CD4-positive, alpha-beta T cell (primary cell): ENCODE measurements at regions not wholly inside any gene's neighbourhood (a gene's known extent, or its start where the extent isn't known, plus 50 kb on each side); places are given as distances from the start of the nearest gene placed in this dataset.
"Not testable (repeated sequence)": the region's sequence is repeated elsewhere in the genome, so short reads cannot be mapped to it uniquely, and the experiment has no call there.

Experiments used
- ATAC-seq: fragments of 200-7000 bp; cut with Tn5 transposase; one replicate; pipeline ENCODE4 v1.10.0; 2022; ENCODE audit warnings: mild to moderate bottlenecking; ENCODE audit not compliant: poor library complexity
- CTCF ChIA-PET: fragments of 350-600 bp; sonication (Branson Sonifier 250); formaldehyde crosslinking; loops from one replicate; lab custom pipeline; 2021; ENCODE audit warnings: antibody characterized with exemption, inconsistent platforms; lab: Charles Lee
- POLR2A ChIA-PET: fragments of 350-600 bp; sonication (Branson Sonifier 250); formaldehyde crosslinking; loops from one replicate; lab custom pipeline; 2021; ENCODE audit warnings: antibody characterized with exemption, inconsistent platforms; lab: Charles Lee
- DNase-seq, 14 experiments: peaks; one replicate each; pipeline ENCODE4 v3.0.0-alpha.2; 2013 to 2020; ENCODE audit warnings: mixed read lengths in 2 of 14
- H3K27ac ChIP-seq, 2 donors: one replicate each; pipeline versions ENCODE4 v1.5.1 to v1.7.0; 2013; ENCODE audit warnings: low read length in 2 of 2, low read depth in 1 of 2, mild to moderate bottlenecking in 1 of 2
- H3K27me3 ChIP-seq, 2 experiments: 1 replicate in 1 of 2; 2 replicates in 1 of 2; pipeline versions ENCODE4 v1.6.1 to v1.7.0; 2013; ENCODE audit warnings: low read length in 2 of 2, control low read depth in 1 of 2, mild to moderate bottlenecking in 1 of 2, moderate library complexity in 1 of 2; ENCODE audit not compliant: insufficient read depth in 2 of 2, control insufficient read depth in 1 of 2
- H3K36me3 ChIP-seq: one replicate; pipeline ENCODE4 v1.6.1; 2013; ENCODE audit warnings: low read length, control low read depth; ENCODE audit not compliant: insufficient read depth
- H3K4me1 ChIP-seq: one replicate; pipeline ENCODE4 v1.6.1; 2013; ENCODE audit warnings: low read length, control low read depth; ENCODE audit not compliant: insufficient read depth
- H3K4me3 ChIP-seq: one replicate; pipeline ENCODE4 v1.5.1; 2013; ENCODE audit warnings: mild to moderate bottlenecking, low read length, moderate library complexity
- H3K9me3 ChIP-seq, 2 experiments: 1 replicate in 1 of 2; 2 replicates in 1 of 2; pipeline versions ENCODE4 v1.6.1 to v1.7.0; 2013; ENCODE audit warnings: low read length in 2 of 2, mild to moderate bottlenecking in 2 of 2, control low read depth in 1 of 2, moderate library complexity in 1 of 2; ENCODE audit not compliant: control insufficient read depth in 1 of 2, insufficient read depth in 1 of 2
- H3K27ac Mint-ChIP-seq: one replicate; pipeline ENCODE4 v1.8.0; 2020; ENCODE audit warnings: mixed read lengths
- H3K27me3 Mint-ChIP-seq: one replicate; pipeline ENCODE4 v1.8.0; 2021; ENCODE audit warnings: mixed read lengths
- H3K36me3 Mint-ChIP-seq: one replicate; pipeline ENCODE4 v1.8.0; 2021; ENCODE audit warnings: low read depth, mixed read lengths
- H3K4me1 Mint-ChIP-seq: one replicate; pipeline ENCODE4 v1.8.0; 2021; ENCODE audit warnings: low read depth, mixed read lengths
- H3K4me3 Mint-ChIP-seq: one replicate; pipeline ENCODE4 v1.8.0; 2020; ENCODE audit warnings: mild to moderate bottlenecking, mixed read lengths
- H3K9me3 Mint-ChIP-seq: one replicate; pipeline ENCODE4 v1.8.0; 2020; ENCODE audit warnings: mixed read lengths
- intact Hi-C, 2 experiments: fragments of 100-400 bp; cut with DNase I in 1 of 2; cut with micrococcal nuclease in 1 of 2; formaldehyde crosslinking; loops; one replicate each; pipeline versions ENCODE4 v1.15.1 to v1.9.0; 2023 to 2025; cut with DNase I, micrococcal nuclease
- TF ChIP-seq, protein P1 (sequence below): fragments of 200-600 bp; IDR thresholded peaks from one replicate; pipeline ENCODE4 v1.8.0; 2022; ENCODE audit warnings: antibody characterized with exemption, mild to moderate bottlenecking

DNA sequence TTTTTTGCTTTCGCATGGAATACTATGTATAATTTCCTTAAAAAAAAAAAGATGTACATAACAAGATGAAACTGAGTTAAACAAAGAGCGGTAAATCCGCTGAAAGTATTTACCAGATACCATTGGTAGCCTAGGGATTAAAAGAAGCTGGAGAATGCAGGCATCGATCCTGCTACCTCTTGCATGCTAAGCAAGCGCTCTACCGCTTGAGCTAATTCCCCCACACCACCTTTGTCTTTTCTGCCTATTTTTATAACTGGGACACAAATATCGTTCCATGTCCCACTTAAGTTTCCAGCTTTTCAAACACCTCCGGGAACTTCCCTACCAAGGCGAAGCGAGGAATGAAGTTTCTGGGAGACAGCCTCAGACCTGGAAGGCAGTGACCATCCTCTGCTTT is 498.4 kb downstream of the PRIM2 start:
- intact Hi-C loops, H3K27ac Mint-ChIP-seq, H3K27me3 ChIP-seq, H3K4me3 ChIP-seq, H3K36me3 ChIP-seq, DNase-seq, H3K9me3 ChIP-seq, H3K9me3 Mint-ChIP-seq, H3K4me1 ChIP-seq, H3K27ac ChIP-seq, CTCF ChIA-PET, H3K36me3 Mint-ChIP-seq, ATAC-seq, POLR2A ChIA-PET, H3K4me1 Mint-ChIP-seq, H3K4me3 Mint-ChIP-seq: not testable (repeated sequence)
- peaks cover 47% of the 10 kb centered on the region for H3K27me3 Mint-ChIP-seq

DNA sequence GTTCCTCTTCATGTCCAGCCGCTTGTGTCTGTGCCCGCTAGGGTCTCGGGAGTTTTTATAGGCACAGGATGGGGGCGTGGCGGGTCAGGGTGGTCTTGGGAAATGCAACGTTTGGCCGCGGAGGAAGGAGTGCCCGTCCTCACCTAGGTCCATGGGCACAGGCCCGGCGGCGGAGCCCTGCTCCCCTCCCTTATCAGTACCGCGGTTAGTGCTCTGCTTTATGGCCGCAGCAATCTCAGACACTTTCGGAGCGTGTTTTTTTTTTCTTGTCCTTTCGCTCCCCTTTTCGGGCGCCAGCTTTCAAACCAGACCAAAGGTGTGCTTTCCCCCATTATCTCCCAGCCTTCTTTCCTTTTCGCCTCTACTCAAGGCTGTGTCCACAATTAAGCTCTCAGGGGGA is 503.9 kb downstream of the PRIM2 start:
- H3K27ac Mint-ChIP-seq, H3K9me3 Mint-ChIP-seq, H3K4me1 Mint-ChIP-seq, H3K4me1 ChIP-seq, H3K36me3 Mint-ChIP-seq, CTCF ChIA-PET, H3K27ac ChIP-seq, H3K4me3 ChIP-seq, intact Hi-C loops, H3K36me3 ChIP-seq, POLR2A ChIA-PET, H3K9me3 ChIP-seq, DNase-seq, H3K4me3 Mint-ChIP-seq, ATAC-seq: not testable (repeated sequence)
- H3K27me3 ChIP-seq = peaks cover 0 to 10% of the 10 kb centered on the region in 2 experiments
- peaks cover 56% of the 10 kb centered on the region for H3K27me3 Mint-ChIP-seq

DNA sequence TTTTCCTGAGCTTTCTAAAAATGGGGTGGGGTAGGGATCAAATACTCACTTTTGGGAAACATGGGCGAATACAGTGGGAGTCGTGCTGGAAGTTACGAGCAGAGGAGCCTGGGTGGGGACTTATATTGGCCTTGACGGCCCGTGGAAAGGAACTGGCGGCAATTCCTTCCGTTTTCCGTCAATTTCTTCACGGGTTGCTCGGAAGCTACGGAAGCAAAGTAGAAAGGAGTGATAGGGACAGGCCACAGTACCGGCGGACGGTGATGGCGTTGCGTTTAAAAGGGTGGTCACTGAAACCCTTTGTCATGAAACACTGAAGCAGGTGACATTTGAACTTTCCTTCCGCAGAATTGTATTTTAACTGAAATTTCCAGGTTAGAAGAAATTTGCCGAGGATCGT is 505.0 kb downstream of the PRIM2 start:
- H3K36me3 ChIP-seq, H3K9me3 ChIP-seq, DNase-seq, H3K4me1 Mint-ChIP-seq, intact Hi-C loops, POLR2A ChIA-PET, H3K27ac ChIP-seq, H3K27ac Mint-ChIP-seq, H3K4me3 Mint-ChIP-seq, CTCF ChIA-PET, H3K4me3 ChIP-seq, H3K36me3 Mint-ChIP-seq, H3K9me3 Mint-ChIP-seq, ATAC-seq, H3K4me1 ChIP-seq: not testable (repeated sequence)
- H3K27me3 Mint-ChIP-seq = peaks cover 57% of the 10 kb centered on the region
- peaks cover 0 to 10% of the 10 kb centered on the region in 2 experiments for H3K27me3 ChIP-seq

DNA sequence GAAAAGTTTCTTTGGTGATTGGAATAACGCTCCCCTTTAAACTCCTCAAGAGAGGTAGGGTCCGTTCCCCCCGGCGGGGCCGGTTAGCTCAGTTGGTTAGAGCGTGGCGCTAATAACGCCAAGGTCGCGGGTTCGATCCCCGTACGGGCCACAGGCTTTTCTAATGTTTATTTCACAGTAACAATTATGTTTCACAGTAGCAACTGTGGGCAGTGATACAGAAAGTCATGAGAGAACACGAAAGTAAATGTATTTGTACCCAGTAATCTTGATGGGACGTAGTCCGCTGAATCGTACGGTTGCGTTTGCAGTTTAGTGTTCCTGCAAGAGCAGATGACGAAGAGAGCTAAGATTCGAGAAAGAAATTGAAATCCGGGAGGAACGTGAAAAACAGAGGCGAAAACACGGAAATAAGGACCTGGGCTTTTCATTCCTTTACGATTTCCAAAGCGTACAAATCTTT is 505.5 kb downstream of the PRIM2 start:
- Histone ChIP-seq H3K27me3 (peaks cover 0 to 10% of the 10 kb centered on the region in 2 experiments), H3K9me3 (peaks cover 0 to 3% of the 10 kb centered on the region in 2 experiments), H3K4me1 (no peaks in the 10 kb centered on the region), H3K27ac (no peak overlapping the region), H3K36me3 (no peaks in the 10 kb centered on the region), H3K4me3 (no peak overlapping the region)
- DNase-seq (no peak), ATAC-seq (no peak)
- H3K4me3 Mint-ChIP-seq = no peak overlapping the region
- intact Hi-C loops = no loop called here
- H3K27ac Mint-ChIP-seq = no peak overlapping the region
- no peaks in the 10 kb centered on the region for H3K4me1 Mint-ChIP-seq
- TF ChIP-seq, protein P1, sequence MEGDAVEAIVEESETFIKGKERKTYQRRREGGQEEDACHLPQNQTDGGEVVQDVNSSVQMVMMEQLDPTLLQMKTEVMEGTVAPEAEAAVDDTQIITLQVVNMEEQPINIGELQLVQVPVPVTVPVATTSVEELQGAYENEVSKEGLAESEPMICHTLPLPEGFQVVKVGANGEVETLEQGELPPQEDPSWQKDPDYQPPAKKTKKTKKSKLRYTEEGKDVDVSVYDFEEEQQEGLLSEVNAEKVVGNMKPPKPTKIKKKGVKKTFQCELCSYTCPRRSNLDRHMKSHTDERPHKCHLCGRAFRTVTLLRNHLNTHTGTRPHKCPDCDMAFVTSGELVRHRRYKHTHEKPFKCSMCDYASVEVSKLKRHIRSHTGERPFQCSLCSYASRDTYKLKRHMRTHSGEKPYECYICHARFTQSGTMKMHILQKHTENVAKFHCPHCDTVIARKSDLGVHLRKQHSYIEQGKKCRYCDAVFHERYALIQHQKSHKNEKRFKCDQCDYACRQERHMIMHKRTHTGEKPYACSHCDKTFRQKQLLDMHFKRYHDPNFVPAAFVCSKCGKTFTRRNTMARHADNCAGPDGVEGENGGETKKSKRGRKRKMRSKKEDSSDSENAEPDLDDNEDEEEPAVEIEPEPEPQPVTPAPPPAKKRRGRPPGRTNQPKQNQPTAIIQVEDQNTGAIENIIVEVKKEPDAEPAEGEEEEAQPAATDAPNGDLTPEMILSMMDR = no peak
- CTCF ChIA-PET = no interaction called here
- no peaks in the 10 kb centered on the region for H3K36me3 Mint-ChIP-seq
- peaks cover 6% of the 10 kb centered on the region for H3K9me3 Mint-ChIP-seq
- peaks cover 55% of the 10 kb centered on the region for H3K27me3 Mint-ChIP-seq
- POLR2A ChIA-PET = no interaction called here

DNA sequence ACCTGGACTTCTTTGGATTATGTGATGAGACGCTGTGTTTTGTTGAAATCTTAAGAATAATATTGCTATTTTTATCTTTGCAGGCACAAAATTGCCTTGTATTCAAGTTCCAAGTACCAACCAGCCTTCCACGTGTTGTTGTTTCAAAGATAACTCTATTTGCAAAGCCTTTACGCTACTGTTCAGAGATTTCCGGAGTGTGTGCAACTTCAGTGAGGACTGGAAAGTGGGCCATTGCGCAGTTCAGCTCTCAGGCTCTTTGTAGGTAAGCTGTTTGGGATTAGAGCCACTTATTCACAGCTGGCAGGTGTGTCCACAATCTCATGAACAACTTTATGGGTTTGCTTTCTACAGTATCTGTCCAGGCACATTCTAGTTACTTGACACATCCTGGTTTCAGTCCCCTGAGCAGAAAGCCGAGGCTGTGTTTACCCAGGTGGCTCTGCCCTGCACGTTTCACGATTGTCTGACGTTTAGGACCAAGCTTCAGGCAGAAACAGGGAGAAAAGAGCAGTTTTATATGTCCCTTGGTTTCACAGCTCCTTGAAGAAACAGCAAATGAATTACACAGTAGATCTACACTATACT is 520.3 kb downstream of the PRIM2 start:
- H3K4me1 Mint-ChIP-seq, ATAC-seq, H3K27ac ChIP-seq, H3K4me3 Mint-ChIP-seq, H3K27ac Mint-ChIP-seq, H3K9me3 Mint-ChIP-seq, CTCF ChIA-PET, H3K4me3 ChIP-seq, DNase-seq, intact Hi-C loops, H3K36me3 ChIP-seq, POLR2A ChIA-PET, H3K9me3 ChIP-seq, H3K36me3 Mint-ChIP-seq, H3K27me3 ChIP-seq, H3K4me1 ChIP-seq: not testable (repeated sequence)
- peaks cover 31% of the 10 kb centered on the region for H3K27me3 Mint-ChIP-seq

DNA sequence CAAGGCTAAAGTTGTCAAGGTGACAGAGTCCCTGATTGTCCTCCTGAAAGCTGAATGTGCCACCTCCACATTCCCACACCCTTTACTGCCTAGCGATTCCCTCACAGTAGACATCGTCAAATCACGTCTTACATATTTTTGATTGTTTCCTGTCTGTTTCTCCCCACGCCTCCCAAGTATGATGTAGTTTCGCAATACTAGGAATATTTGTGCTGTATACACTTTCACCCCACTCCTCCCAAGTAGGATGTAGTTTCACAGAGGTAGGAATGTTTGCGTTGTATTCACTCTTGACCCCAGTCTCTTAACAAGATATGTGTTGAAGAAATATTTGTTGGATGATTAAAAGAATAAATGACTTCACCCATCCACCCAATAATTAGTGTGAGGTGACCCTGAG is 524.1 kb downstream of the PRIM2 start:
- H3K36me3 ChIP-seq, H3K4me3 Mint-ChIP-seq, H3K9me3 ChIP-seq, H3K4me3 ChIP-seq, H3K4me1 Mint-ChIP-seq, POLR2A ChIA-PET, H3K4me1 ChIP-seq, CTCF ChIA-PET, H3K36me3 Mint-ChIP-seq, H3K9me3 Mint-ChIP-seq, DNase-seq, H3K27me3 ChIP-seq, ATAC-seq, H3K27ac ChIP-seq, intact Hi-C loops, H3K27ac Mint-ChIP-seq: not testable (repeated sequence)
- H3K27me3 Mint-ChIP-seq = peaks cover 30% of the 10 kb centered on the region
